SK-N-SH (cell line): ENCODE measurements at regions not wholly inside any gene's neighbourhood (a gene's known extent, or its start where the extent isn't known, plus 50 kb on each side); places are given as distances from the start of the nearest gene placed in this dataset.

ENCODE experiments used
- CTCF ChIA-PET: fragments of 300-600, 350-600 bp; formaldehyde crosslinking; extraction: SDS; loops from one replicate; lab custom pipeline; 2021; lab: Yijun Ruan, JAX
- POLR2A ChIA-PET: fragments of 350-600 bp; sonication (Branson Sonifier 250); formaldehyde crosslinking; extraction: SDS; loops from one replicate; lab custom pipeline; 2020; ENCODE audit warnings: antibody characterized with exemption, inconsistent platforms; lab: Yijun Ruan, JAX
- DNase-seq: peaks from one replicate; pipeline ENCODE4 v3.0.0; 2012
- H2AFZ ChIP-seq: fragments of 200-600 bp; sonication (generic); 2 replicates; pipeline ENCODE4 v1.8.1; 2016; ENCODE audit warnings: antibody characterized with exemption, mild to moderate bottlenecking, low read depth
- H3F3A ChIP-seq: fragments of 200-600 bp; sonication (generic); replicated peaks from 2 replicates; pipeline ENCODE3; 2016; ENCODE audit warnings: antibody characterized with exemption, mild to moderate bottlenecking; ENCODE audit not compliant: insufficient read depth
- H3K27ac ChIP-seq, 2 experiments: fragments of 200-500 bp in 1 of 2; fragments of 200-600 bp in 1 of 2; sonication (Bioruptor generic) in 1 of 2; sonication (generic), shearing (Covaris generic) in 1 of 2; 2 replicates each; pipeline versions ENCODE4 v1.5.1 to v1.6.1; 2014 to 2016; ENCODE audit warnings: low read depth in 2 of 2, inconsistent platforms in 1 of 2, low read length in 1 of 2, mild to moderate bottlenecking in 1 of 2, mixed read lengths in 1 of 2
- H3K27me3 ChIP-seq: fragments of 200-600 bp; sonication (generic), shearing (Covaris generic); 2 replicates; pipeline ENCODE4 v1.6.1; 2016; ENCODE audit warnings: mixed run types; ENCODE audit not compliant: insufficient read depth
- H3K36me3 ChIP-seq, 2 experiments: fragments of 200-500 bp in 1 of 2; fragments of 200-600 bp in 1 of 2; sonication (Bioruptor generic) in 1 of 2; sonication (generic) in 1 of 2; replicated peaks in 1 of 2; 2 replicates each; pipeline versions ENCODE3 to v1.5.1; 2014 to 2016; ENCODE audit warnings: low read length in 1 of 2, mild to moderate bottlenecking in 1 of 2; ENCODE audit not compliant: insufficient read depth in 2 of 2, control insufficient read depth in 1 of 2
- H3K4me1 ChIP-seq, 2 experiments: fragments of 200-500 bp in 1 of 2; fragments of 200-600 bp in 1 of 2; sonication (Bioruptor generic) in 1 of 2; sonication (generic), shearing (Covaris generic) in 1 of 2; 2 replicates each; pipeline versions ENCODE4 v1.5.1 to v1.6.1; 2014 to 2016; ENCODE audit warnings: low read depth in 1 of 2, low read length in 1 of 2, mixed run types in 1 of 2; ENCODE audit not compliant: insufficient read depth in 2 of 2, control insufficient read depth in 1 of 2
- H3K4me2 ChIP-seq: fragments of 200-600 bp; sonication (generic), shearing (Covaris generic); 2 replicates; pipeline ENCODE4 v1.6.1; 2017; ENCODE audit warnings: mixed run types
- H3K4me3 ChIP-seq, 2 experiments: fragments of 200-500 bp in 1 of 2; fragments of 200-600 bp in 1 of 2; sonication (Bioruptor generic) in 1 of 2; sonication (generic), shearing (Covaris generic) in 1 of 2; 2 replicates each; pipeline versions ENCODE4 v1.5.1 to v1.8.1; 2014 to 2016; ENCODE audit warnings: low read depth in 2 of 2, inconsistent platforms in 1 of 2, low read length in 1 of 2, mild to moderate bottlenecking in 1 of 2, mixed read lengths in 1 of 2, moderate library complexity in 1 of 2
- H3K79me2 ChIP-seq: fragments of 200-600 bp; sonication (generic); 2 replicates; pipeline ENCODE4 v1.8.1; 2017; ENCODE audit warnings: mild to moderate bottlenecking; ENCODE audit not compliant: insufficient read depth
- H3K9ac ChIP-seq: fragments of 200-600 bp; sonication (generic); 2 replicates; pipeline ENCODE4 v1.6.1; 2017; ENCODE audit warnings: mixed run types
- H3K9me2 ChIP-seq: fragments of 200-600 bp; sonication (generic); 2 replicates; pipeline ENCODE4 v1.6.1; 2017; ENCODE audit warnings: mixed run types
- H3K9me3 ChIP-seq: fragments of 200-600 bp; sonication (generic); 2 replicates; pipeline ENCODE4 v1.6.1; 2017; ENCODE audit warnings: mixed run types, mild to moderate bottlenecking, moderate library complexity
- H4K20me1 ChIP-seq: fragments of 200-600 bp; sonication (generic); 2 replicates; pipeline ENCODE4 v1.6.1; 2017; ENCODE audit warnings: mild to moderate bottlenecking, mixed run types; ENCODE audit not compliant: insufficient read depth
- EP300 ChIP-seq, 2 experiments: IDR thresholded peaks; 2 replicates each; pipeline versions ENCODE4 v1.4.0 to v1.6.1; 2012; ENCODE audit warnings: borderline replicate concordance in 1 of 2, low read depth in 1 of 2, low read length in 1 of 2
- FOSL2 ChIP-seq: IDR thresholded peaks from 2 replicates; pipeline ENCODE4 v1.4.0; 2012; ENCODE audit warnings: low read depth, mild to moderate bottlenecking, moderate library complexity, borderline replicate concordance
- FOXJ3 ChIP-seq: sonication (generic); formaldehyde crosslinking; IDR thresholded peaks from 2 replicates; pipeline ENCODE4 v1.5.1; 2020; ENCODE audit warnings: mild to moderate bottlenecking, missing genetic modification reagents
- MAX ChIP-seq: IDR thresholded peaks from 2 replicates; pipeline ENCODE4 v1.4.0; 2012; ENCODE audit warnings: low read depth
- NFIC ChIP-seq: IDR thresholded peaks from 2 replicates; pipeline ENCODE4 v1.4.0; 2012; ENCODE audit warnings: borderline replicate concordance
- NRF1 ChIP-seq: IDR thresholded peaks from 2 replicates; pipeline ENCODE4 v1.6.1; 2012; ENCODE audit warnings: low read depth, mild to moderate bottlenecking, low read length
- POLR2AphosphoS5 ChIP-seq: IDR thresholded peaks from 2 replicates; pipeline ENCODE4 v1.6.1; 2012; ENCODE audit warnings: low read depth, low read length
- RAD21 ChIP-seq: IDR thresholded peaks from 2 replicates; pipeline ENCODE4 v1.6.1; 2012; ENCODE audit warnings: mild to moderate bottlenecking, low read length
- RCOR1 ChIP-seq: fragments of 150-350 bp; IDR thresholded peaks from 2 replicates; pipeline ENCODE4 v1.6.1; 2017; ENCODE audit warnings: antibody characterized with exemption, low read length
- SIN3A ChIP-seq: IDR thresholded peaks from 2 replicates; pipeline ENCODE4 v1.6.1; 2012; ENCODE audit warnings: low read depth, mild to moderate bottlenecking, low read length, moderate library complexity, borderline replicate concordance
- SMC3 ChIP-seq: IDR thresholded peaks from 2 replicates; pipeline ENCODE4 v1.6.1; 2012; ENCODE audit warnings: low read depth, low read length, improper control_type of control experiment
- USF1 ChIP-seq: IDR thresholded peaks from 2 replicates; pipeline ENCODE4 v1.4.0; 2012; ENCODE audit warnings: low read depth, borderline replicate concordance
- YY1 ChIP-seq: IDR thresholded peaks from 2 replicates; pipeline ENCODE4 v1.4.0; 2012; ENCODE audit warnings: low read depth, mild to moderate bottlenecking
- WGBS: methylation state at CpG from one replicate; pipeline ENCODE4 v1.1.6; 2017; ENCODE audit warnings: low lambda C conversion rate; 5-methylcytosine and 5-hydroxymethylcytosine counted together
- TF ChIP-seq, protein P1 (sequence below): IDR thresholded peaks from 2 replicates; pipeline ENCODE4 v1.6.1; 2012; ENCODE audit warnings: mild to moderate bottlenecking, low read depth, low read length, moderate library complexity

- CTCF ChIA-PET, result interaction anchor here (1.2 kb wide), 1 partner anchor 188 kb away, joined by 4 read pairs; no protein-coding TSS in a partner anchor
- Histone ChIP-seq H3K4me1 (peaks cover 0 to 6% of the 10 kb centered on the region in 2 experiments; a peak in 1 of 4 replicates), H3K9me2 (no peaks in the 10 kb centered on the region), H4K20me1 (no peaks in the 10 kb centered on the region), H3K36me3 (no peaks in the 10 kb centered on the region), H3F3A (no peaks in the 10 kb centered on the region), H3K4me3 (no peak overlapping the region)
- no peak for DNase-seq
- TF ChIP-seq NRF1, result no peak
- no peak for TF ChIP-seq SMC3
- TF ChIP-seq USF1, result no peak
- TF ChIP-seq MAX, result no peak
- TF ChIP-seq FOSL2, result no peak
- TF ChIP-seq, protein P1, sequence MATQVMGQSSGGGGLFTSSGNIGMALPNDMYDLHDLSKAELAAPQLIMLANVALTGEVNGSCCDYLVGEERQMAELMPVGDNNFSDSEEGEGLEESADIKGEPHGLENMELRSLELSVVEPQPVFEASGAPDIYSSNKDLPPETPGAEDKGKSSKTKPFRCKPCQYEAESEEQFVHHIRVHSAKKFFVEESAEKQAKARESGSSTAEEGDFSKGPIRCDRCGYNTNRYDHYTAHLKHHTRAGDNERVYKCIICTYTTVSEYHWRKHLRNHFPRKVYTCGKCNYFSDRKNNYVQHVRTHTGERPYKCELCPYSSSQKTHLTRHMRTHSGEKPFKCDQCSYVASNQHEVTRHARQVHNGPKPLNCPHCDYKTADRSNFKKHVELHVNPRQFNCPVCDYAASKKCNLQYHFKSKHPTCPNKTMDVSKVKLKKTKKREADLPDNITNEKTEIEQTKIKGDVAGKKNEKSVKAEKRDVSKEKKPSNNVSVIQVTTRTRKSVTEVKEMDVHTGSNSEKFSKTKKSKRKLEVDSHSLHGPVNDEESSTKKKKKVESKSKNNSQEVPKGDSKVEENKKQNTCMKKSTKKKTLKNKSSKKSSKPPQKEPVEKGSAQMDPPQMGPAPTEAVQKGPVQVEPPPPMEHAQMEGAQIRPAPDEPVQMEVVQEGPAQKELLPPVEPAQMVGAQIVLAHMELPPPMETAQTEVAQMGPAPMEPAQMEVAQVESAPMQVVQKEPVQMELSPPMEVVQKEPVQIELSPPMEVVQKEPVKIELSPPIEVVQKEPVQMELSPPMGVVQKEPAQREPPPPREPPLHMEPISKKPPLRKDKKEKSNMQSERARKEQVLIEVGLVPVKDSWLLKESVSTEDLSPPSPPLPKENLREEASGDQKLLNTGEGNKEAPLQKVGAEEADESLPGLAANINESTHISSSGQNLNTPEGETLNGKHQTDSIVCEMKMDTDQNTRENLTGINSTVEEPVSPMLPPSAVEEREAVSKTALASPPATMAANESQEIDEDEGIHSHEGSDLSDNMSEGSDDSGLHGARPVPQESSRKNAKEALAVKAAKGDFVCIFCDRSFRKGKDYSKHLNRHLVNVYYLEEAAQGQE, result no peak
- no peak for TF ChIP-seq POLR2AphosphoS5
- TF ChIP-seq RAD21, result no peak
- no peak for TF ChIP-seq SIN3A
- TF ChIP-seq FOXJ3 (CRISPR knock-in tag), result no peak
- TF ChIP-seq EP300 (IDR thresholded peaks at IDR 0.05; ENCODE audit: borderline replicate concordance in 1 of 2, low read depth in 1 of 2, low read length in 1 of 2), result no peak
- TF ChIP-seq YY1, result no peak
- TF ChIP-seq, all 33 proteins: peak for 0
- Histone ChIP-seq H2AFZ (no peak overlapping the region), H3K27me3 (no peaks in the 10 kb centered on the region), H3K9me3 (no peaks in the 10 kb centered on the region), H3K27ac (no peak overlapping the region), H3K4me2 (no peak overlapping the region), H3K79me2 (no peaks in the 10 kb centered on the region), H3K9ac (no peak overlapping the region)
- POLR2A ChIA-PET, result no interaction called here
- WGBS, result 55% methylated on average over 4 of the region's 4 CpGs
Observed at GRCh38 chr7:91420606-91421005, 156.4 kb downstream of the FZD1 start.

GRCh38 chr7:91421018-91421417 lies 156.8 kb downstream of the FZD1 start:
- Histone ChIP-seq H3K27me3 (no peaks in the 10 kb centered on the region), H3K9me2 (no peaks in the 10 kb centered on the region), H3K79me2 (no peaks in the 10 kb centered on the region), H3K27ac (no peak overlapping the region), H3F3A (no peaks in the 10 kb centered on the region), H3K4me1 (peaks cover 0 to 6% of the 10 kb centered on the region in 2 experiments; a peak in 1 of 4 replicates), H3K9ac (no peak overlapping the region), H3K4me3 (no peak overlapping the region), H3K9me3 (no peaks in the 10 kb centered on the region), H3K4me2 (no peak overlapping the region), H2AFZ (no peak overlapping the region), H3K36me3 (no peaks in the 10 kb centered on the region), H4K20me1 (no peaks in the 10 kb centered on the region)
- POLR2A ChIA-PET, result no interaction called here
- CTCF ChIA-PET, result interaction anchor here (1.2 kb wide), 1 partner anchor 188 kb away, joined by 4 read pairs; no protein-coding TSS in a partner anchor
- no peak for DNase-seq
- WGBS, result 48% methylated on average over 7 of the region's 7 CpGs
- TF ChIP-seq FOSL2 (no peak), RCOR1 (no peak), NFIC (no peak)
